C4-2B (cell line): ENCODE measurements at regions not wholly inside any gene's neighbourhood (a gene's known extent, or its start where the extent isn't known, plus 50 kb on each side); places are given as distances from the start of the nearest gene placed in this dataset.

ENCODE experiments used
- H3K27ac ChIP-seq: fragments of 450-650 bp; 2 replicates; pipeline ENCODE4 v1.5.1; 2017
- CTCF ChIP-seq: fragments of 450-650 bp; conservative IDR thresholded peaks from 2 replicates; pipeline ENCODE4 v1.5.1; 2017; ENCODE audit warnings: mild to moderate bottlenecking
- ZFX ChIP-seq: fragments of 450-650 bp; IDR thresholded peaks from 2 replicates; pipeline ENCODE4 v1.6.1; 2017

- TF ChIP-seq ZFX (no peak), CTCF (no peak)
- no peak overlapping the region for H3K27ac ChIP-seq
Measured at GRCh38 chr15:70566047-70566835, 197.1 kb downstream of the UACA start.

- TF ChIP-seq CTCF (no peak), ZFX (no peak)
- H3K27ac ChIP-seq = no peak overlapping the region
Measured at GRCh38 chr15:70563561-70564095, 199.7 kb downstream of the UACA start.

- no peak overlapping the region for H3K27ac ChIP-seq
- TF ChIP-seq CTCF (no peak), ZFX (no peak)
Measured at GRCh38 chr15:70562906-70563305, 200.5 kb downstream of the UACA start.

GRCh38 chr15:70561885-70562284, 201.5 kb downstream of the UACA start:
- no peak for TF ChIP-seq CTCF
- no peak for TF ChIP-seq ZFX
- no peak overlapping the region for H3K27ac ChIP-seq

GRCh38 chr15:70560617-70561328, 202.6 kb downstream of the UACA start:
- TF ChIP-seq CTCF = no peak
- TF ChIP-seq ZFX = no peak
- no peak overlapping the region for H3K27ac ChIP-seq

GRCh38 chr15:70559265-70560239, 203.8 kb downstream of the UACA start:
- no peak overlapping the region for H3K27ac ChIP-seq

More at GRCh38 chr15:70559265-70560239, 203.8 kb downstream of the UACA start:
- no peak for TF ChIP-seq ZFX
- TF ChIP-seq CTCF = no peak
